Keratinocyte (primary cell): ENCODE measurements at regions not wholly inside any gene's neighbourhood (a gene's known extent, or its start where the extent isn't known, plus 50 kb on each side); places are given as distances from the start of the nearest gene placed in this dataset.

ENCODE experiments used
- DNase-seq: peaks from one replicate; pipeline ENCODE4 v3.0.0-alpha.2; 2011; ENCODE audit warnings: low read depth, missing footprints, low spot score
- FAIRE-seq: peaks from 2 replicates; lab custom pipeline; 2011; peaks lifted over from hg19 to GRCh38; lab: Jason Lieb, UNC
- H2AFZ ChIP-seq: 2 replicates; pipeline ENCODE4 v1.6.0; 2012; ENCODE audit warnings: low read length, control low read depth, inconsistent platforms; ENCODE audit not compliant: control insufficient read depth
- H3K27ac ChIP-seq: 2 replicates; pipeline ENCODE4 v1.5.1; 2011; ENCODE audit warnings: low read length; ENCODE audit not compliant: control insufficient read depth, insufficient read depth
- H3K27me3 ChIP-seq: 3 replicates; pipeline ENCODE4 v1.6.0; 2011; ENCODE audit warnings: low read length; ENCODE audit not compliant: control insufficient read depth, insufficient read depth; ENCODE audit errors: extremely low read depth
- H3K36me3 ChIP-seq, 2 experiments: 2 replicates in 1 of 2; 3 replicates in 1 of 2; pipeline ENCODE4 v1.5.1; 2011; ENCODE audit warnings: low read length in 2 of 2, mild to moderate bottlenecking in 1 of 2; ENCODE audit not compliant: control insufficient read depth in 2 of 2, insufficient read depth in 2 of 2; ENCODE audit errors: extremely low read depth in 1 of 2
- H3K4me1 ChIP-seq: 3 replicates; pipeline ENCODE4 v1.5.1; 2011; ENCODE audit warnings: low read length; ENCODE audit not compliant: control insufficient read depth, insufficient read depth; ENCODE audit errors: extremely low read depth
- H3K4me2 ChIP-seq: 3 replicates; pipeline ENCODE4 v1.6.0; 2011; ENCODE audit warnings: low read depth, low read length; ENCODE audit not compliant: control insufficient read depth, insufficient read depth; ENCODE audit errors: extremely low read depth
- H3K4me3 ChIP-seq, 3 experiments: fragments of 200-600 bp in 1 of 3; sonication (generic) in 1 of 3; 2 replicates in 2 of 3; 3 replicates in 1 of 3; pipeline ENCODE4 v1.5.1; 2011 to 2016; ENCODE audit warnings: low read length in 3 of 3, mild to moderate bottlenecking in 3 of 3, control low read depth in 2 of 3, inconsistent platforms in 1 of 3, low read depth in 1 of 3, mixed read lengths in 1 of 3, mixed run types in 1 of 3, moderate library complexity in 1 of 3; ENCODE audit not compliant: control insufficient read depth in 2 of 3, insufficient read depth in 2 of 3; ENCODE audit errors: extremely low read depth in 1 of 3
- H3K79me2 ChIP-seq: 2 replicates; pipeline ENCODE4 v1.6.0; 2012; ENCODE audit warnings: low read length; ENCODE audit not compliant: control insufficient read depth, insufficient read depth
- H3K9ac ChIP-seq: 3 replicates; pipeline ENCODE4 v1.6.0; 2011; ENCODE audit warnings: low read length; ENCODE audit not compliant: control insufficient read depth, insufficient read depth; ENCODE audit errors: extremely low read depth
- H3K9me1 ChIP-seq: 3 replicates; pipeline ENCODE4 v1.6.0; 2011; ENCODE audit warnings: low read length; ENCODE audit not compliant: control insufficient read depth, insufficient read depth; ENCODE audit errors: extremely low read depth
- H3K9me3 ChIP-seq: 2 replicates; pipeline ENCODE4 v1.5.1; 2012; ENCODE audit warnings: low read depth, low read length; ENCODE audit not compliant: control insufficient read depth
- H4K20me1 ChIP-seq: 3 replicates; pipeline ENCODE4 v1.6.0; 2011; ENCODE audit warnings: low read length; ENCODE audit not compliant: control insufficient read depth, insufficient read depth; ENCODE audit errors: extremely low read depth
- CTCF ChIP-seq, 3 experiments: IDR thresholded peaks in 1 of 3; conservative IDR thresholded peaks in 1 of 3; optimal IDR thresholded peaks in 1 of 3; 2 replicates in 2 of 3; 3 replicates in 1 of 3; pipeline versions ENCODE3 to v1.5.1; 2011; ENCODE audit warnings: low read length in 3 of 3, mild to moderate bottlenecking in 3 of 3, moderate library complexity in 2 of 3, control low read depth in 1 of 3, inconsistent platforms in 1 of 3; ENCODE audit not compliant: insufficient read depth in 2 of 3; ENCODE audit errors: extremely low read depth in 1 of 3
- EZH2 ChIP-seq: IDR thresholded peaks from one replicate; pipeline ENCODE4 v1.6.1; 2012; ENCODE audit warnings: inconsistent platforms, mild to moderate bottlenecking, low read length, moderate library complexity
- dilution Hi-C: fragments of 300-500 bp; cut with MboI; formaldehyde crosslinking; loops from one replicate; pipeline ENCODE4 v1.7.0; 2020; ENCODE audit warnings: low sequenced_read_pairs; ENCODE audit not compliant: extremely low pct_ligation_motif_present

GRCh38 chr2:117436697-117437096 is 377.8 kb upstream of the DDX18 start:
- Histone ChIP-seq H4K20me1 (no peaks in the 10 kb centered on the region), H3K79me2 (no peaks in the 10 kb centered on the region), H3K4me3 (no peak overlapping the region), H3K9ac (no peak overlapping the region), H3K36me3 (no peaks in the 10 kb centered on the region), H3K9me1 (no peaks in the 10 kb centered on the region), H3K4me2 (no peak overlapping the region), H3K27me3 (no peaks in the 10 kb centered on the region), H2AFZ (no peak overlapping the region), H3K4me1 (no peaks in the 10 kb centered on the region), H3K9me3 (no peaks in the 10 kb centered on the region), H3K27ac (no peak overlapping the region)
- dilution Hi-C loops, result no loop called here
- FAIRE-seq (no peak), DNase-seq (no peak)
- TF ChIP-seq EZH2, result no peak
- no peak for TF ChIP-seq CTCF (optimal IDR thresholded peaks at IDR 0.05 in 1 of 3, IDR thresholded peaks at IDR 0.05 in 1 of 3, conservative IDR thresholded peaks at IDR 0.05 in 1 of 3; ENCODE audit: extremely low read depth in 1 of 3, insufficient read depth in 2 of 3, low read length in 3 of 3)

DNA sequence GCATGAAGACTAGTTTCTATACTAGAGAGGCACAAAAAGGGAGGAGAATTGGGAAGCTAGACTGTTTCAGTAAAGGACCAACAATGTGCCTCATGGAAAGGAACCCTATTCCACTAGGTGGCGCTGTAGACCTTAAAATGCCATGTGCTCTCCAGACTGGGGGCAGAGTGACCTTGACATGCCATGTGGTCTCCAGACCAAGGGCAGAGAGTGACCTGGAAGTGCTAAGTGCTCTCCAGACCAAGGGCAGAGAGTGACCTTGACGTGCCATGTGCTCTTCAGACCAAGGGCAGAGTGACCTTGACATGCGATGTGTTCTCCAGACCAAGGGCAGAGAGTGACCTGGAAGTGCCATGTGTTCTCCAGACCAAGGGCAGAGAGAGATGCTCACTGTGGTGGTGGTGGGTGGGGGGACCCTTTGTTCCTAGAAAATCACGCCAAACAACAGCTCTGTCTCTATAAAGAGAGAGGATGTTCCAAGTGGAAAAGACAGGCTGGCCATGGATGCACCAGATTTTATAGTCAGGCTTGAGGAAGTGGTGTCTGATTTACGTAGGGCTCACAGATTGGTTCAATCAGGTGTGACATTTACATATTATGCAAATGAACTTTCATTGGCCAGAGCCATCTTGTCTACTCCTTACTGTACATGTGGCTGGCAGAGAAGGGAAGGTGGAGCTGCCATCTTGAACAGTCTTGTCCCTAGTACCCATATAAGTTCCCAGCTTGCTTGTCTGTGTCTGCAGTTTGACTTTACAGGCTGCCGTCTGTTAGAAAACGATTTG is 344.0 kb upstream of the DDX18 start:
- Histone ChIP-seq H4K20me1 (no peaks in the 10 kb centered on the region), H3K9ac (no peak overlapping the region), H3K79me2 (no peaks in the 10 kb centered on the region), H3K4me1 (no peaks in the 10 kb centered on the region), H3K27ac (no peak overlapping the region), H3K4me2 (no peak overlapping the region), H3K4me3 (no peak overlapping the region), H3K27me3 (no peaks in the 10 kb centered on the region), H3K9me1 (no peaks in the 10 kb centered on the region), H3K36me3 (no peaks in the 10 kb centered on the region), H3K9me3 (no peaks in the 10 kb centered on the region), H2AFZ (no peak overlapping the region)
- peak in 2 of 3 experiments; percentile 19 to 33 for TF ChIP-seq CTCF (optimal IDR thresholded peaks at IDR 0.05 in 1 of 3, IDR thresholded peaks at IDR 0.05 in 1 of 3, conservative IDR thresholded peaks at IDR 0.05 in 1 of 3; ENCODE audit: extremely low read depth in 1 of 3, insufficient read depth in 2 of 3, low read length in 3 of 3)
- no peak for TF ChIP-seq EZH2
- no peak for FAIRE-seq
- no peak for DNase-seq
- dilution Hi-C loops, result no loop called here
